Fibroblast of villous mesenchyme (primary cell): ENCODE measurements at regions not wholly inside any gene's neighbourhood (a gene's known extent, or its start where the extent isn't known, plus 50 kb on each side); places are given as distances from the start of the nearest gene placed in this dataset.

ENCODE experiments used
- DNase-seq: peaks from one replicate; pipeline ENCODE4 v3.0.0-alpha.2; 2010; ENCODE audit warnings: low read depth
- H3K4me3 ChIP-seq: 2 replicates; pipeline ENCODE4 v1.5.1; 2011; ENCODE audit warnings: low read depth, mild to moderate bottlenecking, low read length
- CTCF ChIP-seq: IDR thresholded peaks from 2 replicates; pipeline ENCODE4 v1.5.1; 2012; ENCODE audit warnings: low read depth, mild to moderate bottlenecking, low read length; ENCODE audit not compliant: insufficient read depth

GRCh38 chr21:38597421-38597820 is 99.1 kb upstream of the ERG start:
- H3K4me3 ChIP-seq: no peak overlapping the region
- TF ChIP-seq CTCF: no peak
- DNase-seq: no peak

DNA sequence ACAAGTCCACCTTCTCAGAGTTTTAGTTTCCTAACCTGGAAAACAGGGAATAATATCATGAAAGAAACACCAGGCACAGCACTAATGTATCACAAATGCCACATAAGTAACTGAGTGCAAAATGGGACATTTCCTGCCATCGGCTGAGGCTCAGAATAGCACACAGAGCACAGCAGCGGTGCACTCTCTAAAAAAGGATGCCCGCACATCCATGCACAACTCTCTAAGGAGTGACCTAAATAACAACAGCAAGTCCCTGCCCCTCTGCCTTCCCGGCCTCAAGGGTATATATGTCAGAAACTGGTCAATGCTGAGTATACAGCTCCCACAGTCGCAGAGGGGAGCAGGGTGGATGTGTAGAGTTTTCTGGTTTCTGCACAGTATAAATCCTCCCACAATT is 100.1 kb upstream of the ERG start:
- no peak for TF ChIP-seq CTCF
- DNase-seq: no peak

GRCh38 chr21:38599381-38599975 is 101.2 kb upstream of the ERG start:
- TF ChIP-seq CTCF: no peak
- no peak for DNase-seq
- no peak overlapping the region for H3K4me3 ChIP-seq

More for the DNA sequence above, 100.1 kb upstream of the ERG start:
- H3K4me3 ChIP-seq: no peak overlapping the region

DNA sequence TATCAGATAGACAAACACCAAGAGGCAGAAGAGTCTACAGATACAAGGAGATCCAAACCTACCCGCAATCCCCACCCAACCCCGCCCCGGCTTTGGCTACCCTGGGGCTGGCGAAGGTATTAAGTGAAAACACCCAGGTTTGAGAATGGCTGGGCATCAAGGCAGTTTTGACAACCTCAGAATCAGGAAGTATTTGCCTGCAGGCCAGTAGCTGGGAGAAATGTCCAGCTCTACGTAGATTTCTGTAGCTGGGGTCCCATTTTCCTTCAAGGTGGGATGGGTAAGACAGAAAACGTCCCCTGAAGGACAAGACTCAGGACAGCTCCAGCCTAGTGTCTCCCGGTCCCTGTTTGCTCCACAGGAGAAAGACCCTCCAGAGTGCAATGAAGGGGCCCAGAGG is 101.8 kb upstream of the ERG start:
- no peak for TF ChIP-seq CTCF
- H3K4me3 ChIP-seq: no peak overlapping the region

GRCh38 chr21:38605236-38605635 is 107.0 kb upstream of the ERG start:
- TF ChIP-seq CTCF: no peak

More for the DNA sequence above, 101.8 kb upstream of the ERG start:
- DNase-seq: no peak

GRCh38 chr21:38609580-38609979 is 111.3 kb upstream of the ERG start:
- DNase-seq: no peak
- H3K4me3 ChIP-seq: no peak overlapping the region
- no peak for TF ChIP-seq CTCF

More at GRCh38 chr21:38605236-38605635, 107.0 kb upstream of the ERG start:
- DNase-seq: no peak
- no peak overlapping the region for H3K4me3 ChIP-seq
